H9 (cell line): ENCODE measurements at regions not wholly inside any gene's neighbourhood (a gene's known extent, or its start where the extent isn't known, plus 50 kb on each side); places are given as distances from the start of the nearest gene placed in this dataset.

Source experiments
- DNase-seq: peaks from one replicate; pipeline ENCODE4 v3.0.0-alpha.2; 2017
- H2AFZ ChIP-seq: one replicate; pipeline ENCODE4 v1.6.1; 2013; ENCODE audit warnings: mild to moderate bottlenecking, low read length, control low read depth, moderate library complexity
- H2AK5ac ChIP-seq: 2 replicates; pipeline ENCODE4 v1.6.1; 2013; ENCODE audit warnings: low read length, control low read depth, mixed read lengths; ENCODE audit not compliant: insufficient read length
- H2BK120ac ChIP-seq: one replicate; pipeline ENCODE4 v1.6.1; 2013; ENCODE audit warnings: low read depth, mild to moderate bottlenecking, low read length, control low read depth, inconsistent platforms; ENCODE audit not compliant: poor library complexity, severe bottlenecking
- H2BK12ac ChIP-seq: 2 replicates; pipeline ENCODE4 v1.6.1; 2013; ENCODE audit warnings: low read length, control low read depth, mixed read lengths, low read depth; ENCODE audit not compliant: insufficient read length
- H2BK15ac ChIP-seq: 2 replicates; pipeline ENCODE4 v1.6.1; 2013; ENCODE audit warnings: low read depth, low read length, control low read depth
- H2BK20ac ChIP-seq: one replicate; pipeline ENCODE4 v1.6.1; 2013; ENCODE audit warnings: low read depth, mild to moderate bottlenecking, low read length, control low read depth, inconsistent platforms; ENCODE audit not compliant: poor library complexity, severe bottlenecking
- H2BK5ac ChIP-seq: 2 replicates; pipeline ENCODE4 v1.6.1; 2013; ENCODE audit warnings: low read length, control low read depth, mixed read lengths; ENCODE audit not compliant: insufficient read length
- H3K14ac ChIP-seq: 2 replicates; pipeline ENCODE4 v1.6.1; 2013; ENCODE audit warnings: low read length, control low read depth; ENCODE audit not compliant: insufficient read depth
- H3K18ac ChIP-seq: 2 replicates; pipeline ENCODE4 v1.6.1; 2013; ENCODE audit warnings: low read depth, mild to moderate bottlenecking, mixed read lengths, low read length, control low read depth; ENCODE audit not compliant: insufficient read length
- H3K23ac ChIP-seq: 2 replicates; pipeline ENCODE4 v1.6.1; 2013; ENCODE audit warnings: low read length, control low read depth, mixed read lengths, low read depth; ENCODE audit not compliant: insufficient read length
- H3K23me2 ChIP-seq: 2 replicates; pipeline ENCODE4 v1.6.1; 2013; ENCODE audit warnings: low read depth, mild to moderate bottlenecking, mixed read lengths, low read length, control low read depth; ENCODE audit not compliant: insufficient read length, poor library complexity, severe bottlenecking
- H3K27ac ChIP-seq: 2 replicates; pipeline ENCODE4 v1.5.1; 2013; ENCODE audit warnings: low read length, control low read depth, mixed read lengths, low read depth; ENCODE audit not compliant: insufficient read length
- H3K27me3 ChIP-seq: 2 replicates; pipeline ENCODE4 v1.6.1; 2013; ENCODE audit warnings: low read length, control low read depth, inconsistent platforms; ENCODE audit not compliant: insufficient read depth
- H3K4ac ChIP-seq: 2 replicates; pipeline ENCODE4 v1.6.1; 2013; ENCODE audit warnings: low read depth, mild to moderate bottlenecking, control low read depth, inconsistent platforms, low read length, moderate library complexity
- H3K4me1 ChIP-seq: 2 replicates; pipeline ENCODE4 v1.6.1; 2013; ENCODE audit warnings: low read length, control low read depth, inconsistent platforms; ENCODE audit not compliant: insufficient read depth
- H3K4me2 ChIP-seq: 2 replicates; pipeline ENCODE4 v1.6.1; 2013; ENCODE audit warnings: low read length, control low read depth, mixed read lengths; ENCODE audit not compliant: insufficient read length, insufficient read depth
- H3K56ac ChIP-seq: 2 replicates; pipeline ENCODE4 v1.6.1; 2013; ENCODE audit warnings: low read depth, mild to moderate bottlenecking, mixed read lengths, low read length, control low read depth; ENCODE audit not compliant: insufficient read length
- H3K79me1 ChIP-seq: 2 replicates; pipeline ENCODE4 v1.6.1; 2013; ENCODE audit warnings: low read depth, mild to moderate bottlenecking, moderate library complexity, low read length, control low read depth, inconsistent platforms; ENCODE audit not compliant: insufficient read depth, poor library complexity, severe bottlenecking
- H3K79me2 ChIP-seq: 2 replicates; pipeline ENCODE4 v1.6.1; 2013; ENCODE audit warnings: low read length, control low read depth, inconsistent platforms; ENCODE audit not compliant: insufficient read depth
- H3K9ac ChIP-seq: 2 replicates; pipeline ENCODE4 v1.6.1; 2013; ENCODE audit warnings: low read length, control low read depth, mixed read lengths; ENCODE audit not compliant: insufficient read length; ENCODE audit errors: extremely low read depth
- H3K9me3 ChIP-seq: one replicate; pipeline ENCODE4 v1.6.1; 2013; ENCODE audit warnings: low read depth, low read length, inconsistent platforms; ENCODE audit not compliant: control insufficient read depth
- H3T11ph ChIP-seq: one replicate; pipeline ENCODE4 v1.6.1; 2013; ENCODE audit warnings: mild to moderate bottlenecking, low read length, control low read depth, inconsistent platforms
- H4K20me1 ChIP-seq: one replicate; pipeline ENCODE4 v1.6.1; 2013; ENCODE audit not compliant: control insufficient read depth, insufficient read length, insufficient read depth
- H4K5ac ChIP-seq: 2 replicates; pipeline ENCODE4 v1.6.1; 2013; ENCODE audit warnings: low read depth, mild to moderate bottlenecking, mixed read lengths, low read length, control low read depth; ENCODE audit not compliant: insufficient read length
- H4K8ac ChIP-seq: replicated peaks from 2 replicates; pipeline ENCODE4 v1.6.1; 2013; ENCODE audit warnings: low read length, control low read depth, mixed read lengths, low read depth; ENCODE audit not compliant: insufficient read length
- H4K91ac ChIP-seq: 2 replicates; pipeline ENCODE4 v1.6.1; 2013; ENCODE audit warnings: low read depth, mild to moderate bottlenecking, moderate library complexity, mixed read lengths, low read length, control low read depth; ENCODE audit not compliant: insufficient read length
- H3K27ac Mint-ChIP-seq, 3 experiments: 2 replicates in 2 of 3; 3 replicates in 1 of 3; pipeline ENCODE4 v1.8.0; 2020 to 2021; ENCODE audit warnings: mixed read lengths in 3 of 3, mild to moderate bottlenecking in 1 of 3, moderate library complexity in 1 of 3
- H3K27me3 Mint-ChIP-seq: 2 replicates; pipeline ENCODE4 v1.8.0; 2021; ENCODE audit warnings: low read depth, mild to moderate bottlenecking, moderate library complexity, mixed read lengths
- H3K36me3 Mint-ChIP-seq, 3 experiments: 2 replicates in 2 of 3; 3 replicates in 1 of 3; pipeline ENCODE4 v1.8.0; 2020 to 2021; ENCODE audit warnings: low read depth in 3 of 3, mixed read lengths in 3 of 3; ENCODE audit not compliant: insufficient read depth in 1 of 3
- H3K4me1 Mint-ChIP-seq, 2 experiments: 2 replicates each; pipeline ENCODE4 v1.8.0; 2020; ENCODE audit warnings: mixed read lengths in 2 of 2
- H3K4me3 Mint-ChIP-seq, 2 experiments: 2 replicates in 1 of 2; 3 replicates in 1 of 2; pipeline ENCODE4 v1.8.0; 2020 to 2021; ENCODE audit warnings: mild to moderate bottlenecking in 2 of 2, mixed read lengths in 2 of 2, moderate library complexity in 1 of 2
- H3K9me3 Mint-ChIP-seq, 2 experiments: 2 replicates in 1 of 2; 3 replicates in 1 of 2; pipeline ENCODE4 v1.8.0; 2020; ENCODE audit warnings: mild to moderate bottlenecking in 2 of 2, mixed read lengths in 2 of 2, moderate library complexity in 1 of 2
- WGBS: extraction: QIAGEN DNeasy Blood & Tissue Kit; methylation state at CpG from one replicate; pipeline ENCODE4 v1.1.7; 2013; ENCODE audit warnings: missing lambda C conversion rate, low lambda C conversion rate, mixed read lengths; ENCODE audit not compliant: insufficient read length; ENCODE audit errors: extremely low coverage; 5-methylcytosine and 5-hydroxymethylcytosine counted together
- TF ChIP-seq, protein P1 (sequence below): fragments of 200-600 bp; sonication (generic); conservative IDR thresholded peaks from 3 replicates; pipeline ENCODE4 v1.8.0; 2021; ENCODE audit warnings: antibody characterized with exemption, mild to moderate bottlenecking

GRCh38 chr7:69225259-69225943 lies 372.9 kb upstream of the AUTS2 start:
- peaks cover 0 to 2% of the 10 kb centered on the region in 2 experiments; a peak in 1 of 4 replicates for H3K4me1 Mint-ChIP-seq
- Histone ChIP-seq H3K27me3 (peaks cover 22% of the 10 kb centered on the region; the same call in 1 of the 2 replicates), H3K56ac (no peak overlapping the region), H3T11ph (no peak overlapping the region), H4K91ac (no peak overlapping the region), H3K18ac (no peak overlapping the region), H3K4ac (no peak overlapping the region), H3K79me2 (no peaks in the 10 kb centered on the region), H3K4me2 (no peak overlapping the region), H3K14ac (no peak overlapping the region), H2BK20ac (no peak overlapping the region), H3K23ac (no peak overlapping the region), H4K20me1 (no peaks in the 10 kb centered on the region), H3K4me1 (no peaks in the 10 kb centered on the region), H3K79me1 (no peaks in the 10 kb centered on the region), H2AFZ (no peak overlapping the region), H3K9me3 (no peaks in the 10 kb centered on the region), H2BK5ac (no peak overlapping the region), H2BK15ac (no peak overlapping the region), H2BK120ac (no peak overlapping the region), H3K27ac (no peak overlapping the region), H2AK5ac (no peak overlapping the region), H3K9ac (no peak overlapping the region), H2BK12ac (no peak overlapping the region), H3K23me2 (no peaks in the 10 kb centered on the region), H4K5ac (no peak overlapping the region), H4K8ac (no peak overlapping the region)
- TF ChIP-seq, protein P1, sequence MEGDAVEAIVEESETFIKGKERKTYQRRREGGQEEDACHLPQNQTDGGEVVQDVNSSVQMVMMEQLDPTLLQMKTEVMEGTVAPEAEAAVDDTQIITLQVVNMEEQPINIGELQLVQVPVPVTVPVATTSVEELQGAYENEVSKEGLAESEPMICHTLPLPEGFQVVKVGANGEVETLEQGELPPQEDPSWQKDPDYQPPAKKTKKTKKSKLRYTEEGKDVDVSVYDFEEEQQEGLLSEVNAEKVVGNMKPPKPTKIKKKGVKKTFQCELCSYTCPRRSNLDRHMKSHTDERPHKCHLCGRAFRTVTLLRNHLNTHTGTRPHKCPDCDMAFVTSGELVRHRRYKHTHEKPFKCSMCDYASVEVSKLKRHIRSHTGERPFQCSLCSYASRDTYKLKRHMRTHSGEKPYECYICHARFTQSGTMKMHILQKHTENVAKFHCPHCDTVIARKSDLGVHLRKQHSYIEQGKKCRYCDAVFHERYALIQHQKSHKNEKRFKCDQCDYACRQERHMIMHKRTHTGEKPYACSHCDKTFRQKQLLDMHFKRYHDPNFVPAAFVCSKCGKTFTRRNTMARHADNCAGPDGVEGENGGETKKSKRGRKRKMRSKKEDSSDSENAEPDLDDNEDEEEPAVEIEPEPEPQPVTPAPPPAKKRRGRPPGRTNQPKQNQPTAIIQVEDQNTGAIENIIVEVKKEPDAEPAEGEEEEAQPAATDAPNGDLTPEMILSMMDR: no peak
- no peak overlapping the region; a peak in 1 of 7 replicates for H3K27ac Mint-ChIP-seq
- no peak overlapping the region for H3K4me3 Mint-ChIP-seq
- DNase-seq: no peak
- peaks cover 100% of the 10 kb centered on the region for H3K27me3 Mint-ChIP-seq
- WGBS: no CpG with 5 or more reads among the region's 6 CpGs
- peaks cover 2 to 4% of the 10 kb centered on the region in 2 experiments; a peak in 3 of 5 replicates for H3K9me3 Mint-ChIP-seq
- H3K36me3 Mint-ChIP-seq: no peaks in the 10 kb centered on the region
